HG02642 (cell line): ENCODE measurements at regions not wholly inside any gene's neighbourhood (a gene's known extent, or its start where the extent isn't known, plus 50 kb on each side); places are given as distances from the start of the nearest gene placed in this dataset.
"Not testable (repeated sequence)": the region's sequence is repeated elsewhere in the genome, so short reads cannot be mapped to it uniquely, and the experiment has no call there.

ENCODE experiments used
- ATAC-seq: cut with Tn5 transposase; IDR thresholded peaks from one replicate; pipeline ENCODE4 v1.9.1; 2021; ENCODE audit warnings: mild to moderate bottlenecking; ENCODE audit not compliant: unreplicated experiment, poor library complexity

- ATAC-seq: not testable (repeated sequence)
Measured at GRCh38 chr3:146700025-146700424, 94.9 kb upstream of the PLSCR5 start.

GRCh38 chr3:146692254-146692653 is 87.1 kb upstream of the PLSCR5 start:
- ATAC-seq: no peak

- ATAC-seq: no peak
Measured at GRCh38 chr3:146685050-146685814, 80.1 kb upstream of the PLSCR5 start.

GRCh38 chr3:146682171-146682570 is 77.0 kb upstream of the PLSCR5 start:
- no peak for ATAC-seq

- ATAC-seq: no peak
Measured at GRCh38 chr3:146680617-146681016, 75.5 kb upstream of the PLSCR5 start.

- no peak for ATAC-seq
Measured at GRCh38 chr3:146679995-146680394, 74.8 kb upstream of the PLSCR5 start.

GRCh38 chr3:146679191-146679590 is 74.0 kb upstream of the PLSCR5 start:
- ATAC-seq: no peak

- ATAC-seq: no peak
Measured at GRCh38 chr3:146672941-146673340, 67.8 kb upstream of the PLSCR5 start.

GRCh38 chr3:146664403-146664802 is 59.3 kb upstream of the PLSCR5 start:
- no peak for ATAC-seq

- ATAC-seq: no peak
Measured at GRCh38 chr3:146658841-146659240, 53.7 kb upstream of the PLSCR5 start.

GRCh38 chr3:146655333-146655996 is 50.3 kb upstream of the PLSCR5 start:
- no peak for ATAC-seq
